Superior temporal gyrus (tissue), 1 donor: ENCODE measurements at regions not wholly inside any gene's neighbourhood (a gene's known extent, or its start where the extent isn't known, plus 50 kb on each side); places are given as distances from the start of the nearest gene placed in this dataset.
"Not testable (repeated sequence)": the region's sequence is repeated elsewhere in the genome, so short reads cannot be mapped to it uniquely, and the experiment has no call there.

Experiments
- DNase-seq: peaks from one replicate; pipeline ENCODE4 v3.0.0-alpha.2; 2016; ENCODE audit errors: extremely low spot score

DNA sequence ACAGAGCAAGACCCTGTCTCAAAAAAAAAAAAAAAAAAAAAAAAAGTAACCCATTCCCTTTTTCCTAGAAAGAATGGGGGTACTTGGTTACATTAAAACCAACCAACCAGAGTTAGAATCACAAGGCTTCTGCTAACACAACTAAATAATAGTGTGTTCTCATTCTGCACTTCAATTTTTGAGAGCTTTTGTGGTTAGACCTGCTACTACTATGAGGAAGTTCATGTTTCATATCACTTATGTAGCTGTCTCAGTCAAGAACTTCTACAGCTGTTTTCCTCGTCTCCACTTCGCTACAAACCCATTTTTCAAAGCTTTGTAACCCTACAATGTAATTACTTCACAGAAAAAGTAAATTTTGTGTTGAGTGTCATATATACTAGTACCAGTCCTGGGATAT is 58.3 kb downstream of the PDHA2 start:
- no peak for DNase-seq

GRCh38 chr4:95909211-95909610 is 69.3 kb downstream of the PDHA2 start:
- no peak for DNase-seq

DNA sequence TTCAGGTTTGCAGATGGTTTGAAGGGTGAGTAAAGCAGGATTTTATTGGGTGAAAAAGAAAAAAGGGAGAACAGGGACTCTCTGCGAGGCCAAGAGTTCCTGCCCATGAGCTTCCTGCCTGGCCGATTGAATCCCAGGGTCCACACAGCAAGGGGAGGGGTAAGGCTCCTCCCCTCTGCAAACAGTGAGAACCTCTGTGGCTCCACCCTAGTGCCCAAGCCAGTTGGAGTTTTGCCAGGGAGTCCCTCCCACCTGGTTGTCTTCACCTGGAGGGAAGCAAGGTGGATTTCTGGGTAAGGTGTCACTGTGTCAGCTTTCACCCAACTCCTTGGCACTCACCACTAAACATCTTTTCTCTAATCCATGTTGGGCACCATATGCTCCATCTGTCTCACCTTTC is 70.9 kb downstream of the PDHA2 start:
- DNase-seq: no peak

GRCh38 chr4:95921470-95921869 is 81.6 kb downstream of the PDHA2 start:
- DNase-seq: no peak

DNA sequence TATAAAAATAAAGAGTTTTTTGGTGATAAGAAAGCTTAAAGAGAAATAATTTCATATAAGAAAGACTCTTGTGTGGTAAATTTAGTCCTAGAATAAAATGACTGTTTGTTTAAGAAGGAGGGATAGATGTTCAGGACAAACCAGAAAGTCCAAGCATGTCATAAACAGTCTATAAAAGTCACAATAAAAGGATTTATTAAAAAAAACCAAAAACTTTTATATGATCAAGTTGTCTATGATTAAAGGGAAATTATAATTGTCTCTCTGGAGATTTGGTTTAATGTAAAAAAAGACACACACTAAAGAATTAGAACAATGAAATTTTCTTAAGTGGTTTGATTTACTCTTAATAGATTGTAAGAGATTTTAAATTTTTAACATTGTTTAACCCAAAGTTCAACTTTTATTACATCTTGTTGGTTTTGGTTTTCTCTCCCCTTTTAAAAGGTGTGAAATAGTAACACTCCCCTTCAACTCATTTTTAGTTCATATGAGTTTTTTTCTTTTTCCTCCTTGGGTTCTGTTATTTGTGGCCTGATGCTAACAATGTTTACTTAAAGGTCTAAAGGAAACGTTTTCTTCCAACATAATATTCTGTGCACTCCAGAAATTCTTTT is 89.7 kb downstream of the PDHA2 start:
- no peak for DNase-seq

DNA sequence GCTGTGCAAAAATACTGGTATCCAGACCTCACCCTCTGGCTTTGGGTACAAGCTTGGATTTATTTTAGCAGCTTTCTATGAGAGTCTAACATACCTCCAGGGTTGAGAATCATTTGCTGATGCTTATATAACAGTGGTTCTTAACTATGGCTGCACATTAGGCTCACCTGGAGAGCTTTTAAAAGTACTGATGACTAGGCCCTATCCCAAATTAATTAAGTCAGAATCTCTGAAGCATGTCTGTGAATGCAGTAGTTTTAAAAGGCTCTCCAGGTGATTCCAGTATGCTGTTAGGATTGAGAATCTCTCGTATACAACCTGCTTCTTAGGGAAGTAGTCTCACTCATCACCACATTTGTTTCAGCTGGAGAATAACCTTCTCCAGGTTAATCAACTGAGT is 99.2 kb downstream of the PDHA2 start:
- no peak for DNase-seq

DNA sequence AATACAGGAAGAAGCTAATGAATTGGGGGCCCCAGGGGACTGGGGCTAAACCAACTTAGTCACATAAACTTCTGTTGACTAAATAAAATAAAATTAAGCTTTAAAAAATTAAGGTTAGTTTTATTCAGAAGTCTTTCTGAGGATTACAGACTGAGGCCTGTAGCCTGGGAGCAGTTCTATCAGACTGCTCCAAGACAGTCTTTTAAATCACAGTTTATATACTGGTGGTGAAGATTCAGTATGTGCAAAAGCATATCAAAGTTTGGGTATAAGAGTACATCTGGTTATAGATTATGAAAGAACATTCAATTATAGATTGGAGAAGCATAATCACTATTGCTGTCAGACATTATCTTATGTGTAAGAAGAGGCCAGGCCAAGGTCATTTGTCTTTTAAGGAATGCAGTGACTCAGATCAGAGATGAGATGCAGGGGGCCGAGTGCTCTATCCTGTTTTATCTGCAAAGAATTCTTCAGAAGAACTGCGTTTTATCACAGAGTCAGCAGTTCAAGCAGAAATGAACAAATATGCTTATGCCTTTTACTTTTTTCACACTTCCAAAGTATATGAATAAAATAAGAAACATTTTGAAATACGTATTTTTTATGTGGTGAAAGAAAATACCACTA is 109.4 kb downstream of the PDHA2 start:
- DNase-seq: no peak

DNA sequence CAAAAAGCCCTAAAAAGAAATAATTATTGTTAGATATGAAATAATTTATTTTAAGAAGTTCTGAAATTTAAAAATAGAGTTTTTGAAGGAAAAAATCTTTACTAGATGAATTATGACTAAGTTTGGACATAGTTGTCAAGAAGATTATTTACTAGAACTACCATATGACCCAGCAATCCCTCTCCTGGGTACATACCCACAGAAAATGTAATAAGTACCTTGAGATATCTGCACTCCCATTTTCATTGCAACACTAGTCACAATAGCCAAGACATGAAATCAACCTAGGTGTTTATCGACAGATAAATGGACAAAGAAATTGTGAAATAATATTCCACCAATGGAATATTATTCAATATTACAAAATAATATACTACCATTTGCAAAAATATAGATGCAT is 109.9 kb downstream of the PDHA2 start:
- no peak for DNase-seq

DNA sequence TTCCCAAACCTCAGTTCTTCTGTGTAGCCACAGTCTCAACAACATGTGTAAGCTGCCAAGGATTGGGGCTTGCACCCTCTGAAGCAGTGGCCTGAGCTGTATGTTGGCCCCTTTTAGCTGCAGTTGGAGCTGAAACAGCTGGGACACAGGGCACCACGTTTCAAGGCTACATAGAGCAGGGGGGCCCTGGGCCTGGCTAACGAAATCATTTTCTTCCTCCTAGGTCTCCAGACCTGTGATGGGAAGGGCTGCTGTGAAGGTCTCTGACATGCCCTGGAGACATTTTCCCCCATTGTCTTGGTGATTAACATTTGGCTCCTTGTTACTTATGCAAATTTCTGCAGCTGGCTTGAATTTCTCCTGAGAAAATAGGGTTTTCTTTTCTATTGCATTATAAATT is 112.6 kb downstream of the PDHA2 start:
- DNase-seq: not testable (repeated sequence)

GRCh38 chr4:95956094-95956493 is 116.2 kb downstream of the PDHA2 start:
- DNase-seq: no peak

DNA sequence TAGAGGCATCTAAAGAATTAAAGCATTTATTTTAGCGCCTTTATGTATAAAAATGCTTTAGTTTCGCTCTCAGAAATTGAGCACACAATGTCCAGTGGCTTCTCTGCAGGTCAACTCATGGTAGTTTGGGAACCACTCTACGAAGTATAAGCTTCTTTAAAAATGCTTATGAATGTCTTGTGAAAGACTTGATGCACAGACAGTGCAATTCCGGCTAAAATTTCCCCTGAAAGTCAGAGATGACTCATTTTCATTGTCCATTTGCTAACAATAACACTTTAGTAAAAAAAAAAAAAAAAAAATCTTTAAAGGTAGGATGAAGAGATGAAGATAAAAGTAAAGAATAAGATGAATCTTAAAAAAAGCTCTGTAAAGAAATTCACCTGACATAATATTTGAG is 117.2 kb downstream of the PDHA2 start:
- no peak for DNase-seq

DNA sequence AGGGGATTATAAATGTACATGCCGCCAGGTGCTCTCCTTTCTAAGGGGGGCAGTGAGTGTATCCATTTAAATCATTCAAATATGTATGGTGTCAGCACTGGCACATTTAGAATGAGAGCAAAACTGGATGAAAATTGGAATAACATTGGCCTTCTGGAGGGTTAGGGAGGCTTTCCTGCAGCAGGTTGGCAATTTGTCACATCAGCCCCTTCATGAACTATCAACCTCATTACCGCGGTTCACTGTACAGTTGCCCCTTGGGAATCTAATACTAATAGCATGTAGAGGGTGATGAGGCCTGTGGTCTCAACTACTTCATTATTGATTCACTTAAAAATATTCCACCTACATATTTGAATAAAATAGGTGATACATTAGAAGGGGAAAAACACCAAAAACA is 117.9 kb downstream of the PDHA2 start:
- no peak for DNase-seq

- no peak for DNase-seq
Observed at GRCh38 chr4:95959182-95959581, 119.3 kb downstream of the PDHA2 start.

GRCh38 chr4:95959633-95960032 is 119.7 kb downstream of the PDHA2 start:
- DNase-seq: no peak

- no peak for DNase-seq
Observed at GRCh38 chr4:95963456-95963855, 123.6 kb downstream of the PDHA2 start.

- DNase-seq: no peak
Observed at GRCh38 chr4:95979961-95980876, 140.3 kb downstream of the PDHA2 start.

GRCh38 chr4:95980877-95981360 is 141.0 kb downstream of the PDHA2 start:
- no peak for DNase-seq

DNA sequence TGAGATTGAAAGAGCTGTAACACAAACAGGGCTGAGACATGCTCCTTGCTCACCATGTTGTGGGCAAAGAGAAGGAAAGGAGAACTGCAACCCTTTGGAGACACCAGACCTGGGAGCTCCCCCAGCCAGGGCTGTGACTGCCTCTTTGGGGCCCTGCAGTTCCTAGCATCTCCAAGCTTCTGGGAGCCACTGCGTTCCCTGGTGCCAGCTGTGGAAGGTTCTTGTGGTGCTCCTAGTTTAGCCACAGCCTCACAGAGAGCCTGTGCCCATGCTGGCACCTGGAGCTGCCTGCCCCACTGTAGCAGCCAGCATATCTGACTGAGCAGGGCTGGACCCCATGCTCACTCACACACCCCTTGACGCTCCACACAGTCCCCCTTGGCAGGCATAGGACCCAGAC is 141.7 kb downstream of the PDHA2 start:
- no peak for DNase-seq

- DNase-seq: no peak
Observed at GRCh38 chr4:95982516-95982915, 142.6 kb downstream of the PDHA2 start.

DNA sequence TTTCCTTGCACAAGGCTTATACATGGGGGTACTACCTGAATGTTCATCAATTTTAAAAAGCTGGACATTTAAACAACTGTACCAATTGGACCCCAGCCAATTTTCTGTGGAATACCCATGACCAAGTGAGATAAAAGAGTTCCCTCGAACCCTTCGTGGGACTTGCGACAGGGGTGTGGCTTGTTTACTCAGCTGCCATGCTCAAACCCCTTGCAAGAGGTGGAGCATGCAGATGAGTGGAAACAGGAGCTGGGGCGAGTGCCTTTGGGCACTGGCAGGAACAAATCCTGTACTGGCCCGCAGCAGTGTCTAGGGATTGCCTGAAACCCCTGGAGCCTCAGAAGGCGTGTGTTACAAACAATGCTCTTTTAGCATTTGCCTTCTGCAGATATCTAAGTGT is 144.2 kb downstream of the PDHA2 start:
- DNase-seq: no peak

DNA sequence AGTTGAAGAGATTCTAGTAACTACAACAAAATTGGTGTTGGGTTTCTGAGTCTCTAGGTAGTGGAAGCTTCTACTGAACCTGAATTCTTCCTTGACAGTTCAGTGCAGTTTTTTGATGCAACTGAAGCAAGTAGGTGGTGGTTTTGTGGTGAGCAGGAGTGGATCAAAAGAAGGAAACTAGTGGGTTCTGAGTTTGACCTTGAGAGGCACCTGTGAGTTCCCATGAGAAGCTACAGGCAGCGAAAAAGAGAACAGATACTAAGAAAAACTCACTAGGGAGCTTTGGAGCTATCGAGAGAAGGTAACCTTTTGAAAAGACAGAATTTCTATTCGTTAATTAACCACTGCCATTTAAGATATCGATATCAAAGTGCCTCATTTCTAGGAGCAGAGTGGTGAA is 145.2 kb downstream of the PDHA2 start:
- DNase-seq: no peak

GRCh38 chr4:95985791-95986550 is 146.1 kb downstream of the PDHA2 start:
- DNase-seq: no peak
